A549 (cell line): ENCODE measurements at regions not wholly inside any gene's neighbourhood (a gene's known extent, or its start where the extent isn't known, plus 50 kb on each side); places are given as distances from the start of the nearest gene placed in this dataset.

Experiments used
- ATAC-seq, 2 experiments: fragments of 200-7000 bp in 1 of 2; fragments of >200 bp in 1 of 2; cut with Nextera tagmentation in 1 of 2; cut with Tn5 transposase in 1 of 2; 3 replicates each; pipeline versions ENCODE4 v1.8.0 to v1.9.1; 2018 to 2020; ENCODE audit warnings: mild to moderate bottlenecking in 1 of 2, moderate library complexity in 1 of 2
- CTCF ChIA-PET: fragments of 300-600 bp; sonication (Branson Sonifier 250); formaldehyde crosslinking; extraction: SDS; loops from one replicate; lab custom pipeline; 2021; ENCODE audit warnings: antibody characterized with exemption, inconsistent platforms; lab: Yijun Ruan, JAX
- POLR2A ChIA-PET: fragments of 350-600 bp; formaldehyde crosslinking; extraction: SDS; loops from one replicate; lab custom pipeline; 2021; ENCODE audit warnings: antibody characterized with exemption, inconsistent platforms; lab: Yijun Ruan, JAX
- DNase-seq, 2 experiments: peaks; one replicate each; pipeline versions ENCODE4 v3.0.0 to v3.0.0-alpha.2; 2011 to 2016; ENCODE audit warnings: low read depth in 1 of 2, low spot score in 1 of 2
- FAIRE-seq: peaks from 2 replicates; lab custom pipeline; 2011; peaks lifted over from hg19 to GRCh38; lab: Jason Lieb, UNC
- H3K27ac ChIP-seq, 2 experiments: fragments of >200 bp; sonication (Bioruptor Twin); formaldehyde crosslinking; 3 replicates each; pipeline ENCODE4 v1.5.1; 2016 to 2017
- H3K4me1 ChIP-seq: fragments of >200 bp; sonication (Bioruptor Twin); formaldehyde crosslinking; 3 replicates; pipeline ENCODE4 v1.6.1; 2016
- H3K4me2 ChIP-seq: fragments of >200 bp; sonication (Bioruptor Twin); formaldehyde crosslinking; 3 replicates; pipeline ENCODE4 v1.6.1; 2016
- H3K4me3 ChIP-seq: fragments of >200 bp; sonication (Bioruptor Twin); formaldehyde crosslinking; 3 replicates; pipeline ENCODE4 v1.5.1; 2016
- H3K9me3 ChIP-seq: fragments of >200 bp; sonication (Bioruptor Twin); formaldehyde crosslinking; 3 replicates; pipeline ENCODE4 v1.6.1; 2016
- ATOH8 ChIP-seq: fragments of 250-450 bp; sonication (Bioruptor Pico); IDR thresholded peaks from 2 replicates; pipeline ENCODE4 v1.5.0; 2020; ENCODE audit warnings: low read depth, mild to moderate bottlenecking, moderate library complexity
- CBX2 ChIP-seq: fragments of 200-600 bp; sonication (generic); IDR thresholded peaks from 2 replicates; pipeline ENCODE4 v1.6.1; 2016; ENCODE audit warnings: low read depth, mild to moderate bottlenecking, borderline replicate concordance
- CHD4 ChIP-seq: fragments of 200-600 bp; sonication (generic); IDR thresholded peaks from 2 replicates; pipeline ENCODE4 v1.6.1; 2016; ENCODE audit warnings: antibody characterized with exemption, mild to moderate bottlenecking, borderline replicate concordance
- EHF ChIP-seq: fragments of 250-450 bp; sonication (Bioruptor Pico); IDR thresholded peaks from 2 replicates; pipeline ENCODE4 v1.5.0; 2020; ENCODE audit warnings: mild to moderate bottlenecking
- ESRRA ChIP-seq: fragments of 150-350 bp; IDR thresholded peaks from 2 replicates; pipeline ENCODE4 v1.6.1; 2014; ENCODE audit warnings: mild to moderate bottlenecking, low read length, borderline replicate concordance
- FOSB ChIP-seq: fragments of 250-450 bp; sonication (Bioruptor Pico); IDR thresholded peaks from 2 replicates; pipeline ENCODE4 v1.5.0; 2020; ENCODE audit warnings: mild to moderate bottlenecking, moderate library complexity
- FOSL2 ChIP-seq, 2 experiments: fragments of 450-650 bp in 1 of 2; fragments of >200 bp in 1 of 2; sonication (Bioruptor Twin) in 1 of 2; formaldehyde crosslinking; IDR thresholded peaks; 2 replicates each; pipeline versions ENCODE4 v1.5.0 to v1.6.1; 2016 to 2020; ENCODE audit warnings: mild to moderate bottlenecking in 1 of 2, moderate library complexity in 1 of 2
- FOXS1 ChIP-seq: fragments of 250-450 bp; sonication (Bioruptor Pico); IDR thresholded peaks from 2 replicates; pipeline ENCODE4 v1.5.0; 2020; ENCODE audit warnings: mild to moderate bottlenecking, moderate library complexity
- GATA3 ChIP-seq: IDR thresholded peaks from 2 replicates; pipeline ENCODE4 v1.6.1; 2012; ENCODE audit warnings: borderline replicate concordance
- HEYL ChIP-seq: fragments of 250-450 bp; sonication (Bioruptor Pico); IDR thresholded peaks from 2 replicates; pipeline ENCODE4 v1.8.0; 2021; ENCODE audit warnings: mild to moderate bottlenecking, moderate library complexity
- JUN ChIP-seq, 2 experiments: fragments of >200 bp; sonication (Bioruptor Twin); formaldehyde crosslinking; IDR thresholded peaks; 2 replicates in 1 of 2; 3 replicates in 1 of 2; pipeline ENCODE4 v1.6.1; 2016 to 2017
- KDM5A ChIP-seq: fragments of 200-600 bp; sonication (generic); IDR thresholded peaks from 2 replicates; pipeline ENCODE4 v1.6.1; 2016; ENCODE audit warnings: antibody characterized with exemption, mild to moderate bottlenecking
- MAX ChIP-seq: IDR thresholded peaks from 2 replicates; pipeline ENCODE4 v1.6.1; 2012
- MYC ChIP-seq: IDR thresholded peaks from 2 replicates; pipeline ENCODE4 v1.6.1; 2012; ENCODE audit warnings: mild to moderate bottlenecking, inconsistent platforms, low read length, improper control_type of control experiment, borderline replicate concordance
- POLR2A ChIP-seq: IDR thresholded peaks from 2 replicates; pipeline ENCODE4 v1.6.1; 2012; ENCODE audit warnings: mild to moderate bottlenecking, low read length
- POLR2AphosphoS2 ChIP-seq: conservative IDR thresholded peaks from 2 replicates; pipeline ENCODE4 v1.6.1; 2012; ENCODE audit warnings: low read length, improper control_type of control experiment, inconsistent platforms
- RAD21 ChIP-seq, 2 experiments: fragments of >200 bp in 1 of 2; sonication (Bioruptor Twin) in 1 of 2; formaldehyde crosslinking in 1 of 2; IDR thresholded peaks in 1 of 2; conservative IDR thresholded peaks in 1 of 2; 2 replicates in 1 of 2; 3 replicates in 1 of 2; pipeline ENCODE4 v1.6.1; 2012 to 2018; ENCODE audit warnings: inconsistent platforms in 1 of 2
- RARB ChIP-seq: fragments of 250-450 bp; sonication (Bioruptor Pico); IDR thresholded peaks from 2 replicates; pipeline ENCODE4 v1.8.0; 2021; ENCODE audit warnings: mild to moderate bottlenecking, moderate library complexity
- RFX5 ChIP-seq: fragments of 450-650 bp; IDR thresholded peaks from 2 replicates; pipeline ENCODE4 v1.7.1; 2014; ENCODE audit warnings: antibody characterized with exemption, mild to moderate bottlenecking, moderate library complexity
- ZNF302 ChIP-seq: fragments of 250-450 bp; sonication (Bioruptor Pico); IDR thresholded peaks from 2 replicates; pipeline ENCODE4 v1.9.0; 2021; ENCODE audit warnings: inconsistent platforms, mild to moderate bottlenecking, moderate library complexity
- WGBS: methylation state at CpG from one replicate; pipeline ENCODE4 v1.1.6; 2017; ENCODE audit errors: missing lambda C conversion rate; 5-methylcytosine and 5-hydroxymethylcytosine counted together

- H3K4me3 ChIP-seq: no peak overlapping the region
- no peaks in the 10 kb centered on the region for H3K4me1 ChIP-seq
- no peak overlapping the region for H3K27ac ChIP-seq
- TF ChIP-seq MYC (no peak), FOSB (CRISPR knock-in tag) (no peak), RAD21 (conservative IDR thresholded peaks at IDR 0.05 in 1 of 2, IDR thresholded peaks at IDR 0.05 in 1 of 2) (no peak), GATA3 (no peak), ESRRA (no peak), EHF (CRISPR knock-in tag) (no peak), RARB (CRISPR knock-in tag) (no peak), ATOH8 (no peak), ZNF302 (CRISPR knock-in tag) (no peak)
- 0% methylated on average over 3 of the region's 3 CpGs for WGBS
- ATAC-seq: no peak
- POLR2A ChIA-PET: no interaction called here
- DNase-seq: peak in 1 of 2 experiments; percentile 6
- no peaks in the 10 kb centered on the region for H3K9me3 ChIP-seq
- CTCF ChIA-PET: interaction anchor here (0.6 kb wide), 1 partner anchor 264 kb away, joined by 4 read pairs; no protein-coding TSS in a partner anchor
- no peak overlapping the region for H3K4me2 ChIP-seq
- FAIRE-seq: no peak
Measured at GRCh38 chr14:97523936-97524335, 726.8 kb downstream of the VRK1 start.

GRCh38 chr14:97524589-97525319, 727.6 kb downstream of the VRK1 start:
- ChIA-PET CTCF (interaction anchor here (0.6 kb wide), 1 partner anchor 265 kb away, joined by 4 read pairs; no protein-coding TSS in a partner anchor), POLR2A (no interaction called here)
- WGBS: 30% methylated on average over 7 of the region's 7 CpGs
- ATAC-seq: no peak
- Histone ChIP-seq H3K27ac (no peak overlapping the region), H3K4me2 (no peak overlapping the region), H3K4me3 (no peak overlapping the region), H3K4me1 (no peaks in the 10 kb centered on the region), H3K9me3 (no peaks in the 10 kb centered on the region)
- no peak for DNase-seq
- TF ChIP-seq KDM5A: no peak
- TF ChIP-seq HEYL: no peak
- no peak for TF ChIP-seq RAD21 (conservative IDR thresholded peaks at IDR 0.05 in 1 of 2, IDR thresholded peaks at IDR 0.05 in 1 of 2)
- no peak for FAIRE-seq

DNA sequence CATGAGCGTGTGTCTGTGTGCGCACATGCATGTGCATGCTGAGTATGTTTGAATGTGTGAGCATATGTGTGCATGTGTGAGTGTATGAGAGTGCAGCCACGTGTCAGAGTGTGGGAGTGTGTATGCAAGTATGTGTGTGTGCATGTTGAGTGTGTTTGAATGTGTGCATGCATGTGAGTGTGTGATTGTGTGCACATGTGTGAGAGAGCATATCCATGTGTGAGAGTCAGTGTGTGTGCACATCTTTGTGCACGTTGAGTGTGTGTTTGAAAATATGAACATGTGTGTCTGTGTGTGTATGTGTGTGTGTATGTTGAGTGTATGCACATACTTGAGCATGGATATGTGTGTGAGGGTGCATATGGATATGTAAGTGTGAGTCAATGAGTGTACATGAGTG, 730.8 kb downstream of the VRK1 start:
- no peaks in the 10 kb centered on the region for H3K9me3 ChIP-seq
- no peak overlapping the region for H3K27ac ChIP-seq
- DNase-seq: no peak
- no peak for FAIRE-seq
- ChIA-PET CTCF (no interaction called here), POLR2A (no interaction called here)
- H3K4me2 ChIP-seq: no peak overlapping the region
- no peak for TF ChIP-seq CHD4
- no peak for TF ChIP-seq JUN (IDR thresholded peaks at IDR 0.05)
- TF ChIP-seq GATA3: no peak
- TF ChIP-seq POLR2AphosphoS2: no peak
- WGBS: 15% methylated on average over 4 of the region's 4 CpGs
- no peak overlapping the region for H3K4me3 ChIP-seq
- H3K4me1 ChIP-seq: no peaks in the 10 kb centered on the region
- no peak for ATAC-seq

DNA sequence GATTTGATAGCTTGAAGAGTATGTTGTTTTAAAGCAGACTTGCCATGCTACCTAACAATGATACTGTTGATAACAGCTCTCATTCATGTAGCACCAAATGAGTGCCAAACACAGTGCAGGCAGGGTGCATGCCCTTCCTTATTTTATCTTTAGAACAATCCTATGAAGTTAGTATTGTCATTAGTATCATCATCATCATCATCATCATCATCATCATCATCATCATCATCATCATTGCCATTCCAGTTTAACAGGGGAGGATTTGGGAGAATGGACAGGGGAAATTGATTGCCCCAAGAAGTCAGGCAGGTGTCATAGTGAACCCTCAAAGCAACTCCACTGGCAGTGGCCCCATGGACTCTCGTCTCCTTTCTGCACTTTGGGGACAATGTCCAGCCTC, 734.9 kb downstream of the VRK1 start:
- H3K9me3 ChIP-seq: no peaks in the 10 kb centered on the region
- no peaks in the 10 kb centered on the region for H3K4me1 ChIP-seq
- TF ChIP-seq CBX2: no peak
- TF ChIP-seq MAX: no peak
- TF ChIP-seq FOSL2 (IDR thresholded peaks at IDR 0.05): no peak
- TF ChIP-seq FOSL2 (CRISPR knock-in tag; IDR thresholded peaks at IDR 0.05): no peak
- TF ChIP-seq FOXS1: no peak
- TF ChIP-seq POLR2A: no peak
- TF ChIP-seq JUN (IDR thresholded peaks at IDR 0.05): no peak
- no peak for TF ChIP-seq RFX5
- no peak for TF ChIP-seq RARB (CRISPR knock-in tag)
- FAIRE-seq (no peak), ATAC-seq (no peak), DNase-seq (no peak)
- CTCF ChIA-PET: no interaction called here
- 0% methylated on average over 1 of the region's 1 CpG for WGBS
- H3K4me2 ChIP-seq: no peak overlapping the region
- no peak overlapping the region for H3K27ac ChIP-seq
- no peak overlapping the region for H3K4me3 ChIP-seq
- POLR2A ChIA-PET: no interaction called here
